HEK293 (cell line): ENCODE measurements at regions not wholly inside any gene's neighbourhood (a gene's known extent, or its start where the extent isn't known, plus 50 kb on each side); places are given as distances from the start of the nearest gene placed in this dataset.
A peak's percentile ranks its signal among the peaks of the same experiment; 100 is the strongest.

Source experiments
- CTCF ChIA-PET: fragments of 350-600 bp; formaldehyde crosslinking; extraction: SDS; loops from one replicate; lab custom pipeline; 2021; ENCODE audit warnings: antibody characterized with exemption; lab: Yijun Ruan, JAX
- POLR2A ChIA-PET: fragments of 300-600 bp; formaldehyde crosslinking; extraction: SDS; loops from one replicate; lab custom pipeline; 2020; ENCODE audit warnings: antibody characterized with exemption, inconsistent platforms; lab: Yijun Ruan, JAX
- H3K27ac ChIP-seq: fragments of 200-500 bp; sonication (Bioruptor generic); 2 replicates; pipeline ENCODE4 v1.5.1; 2014; ENCODE audit warnings: low read depth, low read length, control low read depth, inconsistent platforms; ENCODE audit errors: extremely low read depth
- H3K36me3 ChIP-seq, 2 experiments: fragments of 200-500 bp in 1 of 2; sonication (Bioruptor generic) in 1 of 2; 1 replicate in 1 of 2; 2 replicates in 1 of 2; pipeline ENCODE4 v1.5.1; 2014 to 2017; ENCODE audit warnings: inconsistent platforms in 2 of 2, low read length in 2 of 2; ENCODE audit not compliant: control insufficient read depth in 2 of 2, insufficient read depth in 1 of 2
- H3K4me1 ChIP-seq: fragments of 200-500 bp; sonication (Bioruptor generic); 2 replicates; pipeline ENCODE4 v1.5.1; 2014; ENCODE audit warnings: mild to moderate bottlenecking, low read length, inconsistent platforms; ENCODE audit not compliant: control insufficient read depth, insufficient read depth
- H3K4me3 ChIP-seq: 2 replicates; pipeline ENCODE4 v1.5.1; 2011; ENCODE audit warnings: low read depth, mild to moderate bottlenecking, control low read depth, low read length, moderate library complexity
- H3K9me3 ChIP-seq: fragments of 200-500 bp; sonication (Bioruptor generic); 2 replicates; pipeline ENCODE4 v1.5.1; 2014; ENCODE audit warnings: low read depth, low read length, inconsistent platforms; ENCODE audit not compliant: control insufficient read depth, insufficient read depth
- KLF16 ChIP-seq: fragments of 450-650 bp; formaldehyde crosslinking; IDR thresholded peaks from 2 replicates; pipeline ENCODE4 v1.5.1; 2017; ENCODE audit warnings: missing biosample characterization, missing genetic modification characterization
- PRDM1 ChIP-seq: fragments of 450-650 bp; formaldehyde crosslinking; IDR thresholded peaks from 2 replicates; pipeline ENCODE4; 2016; ENCODE audit warnings: missing biosample characterization, missing genetic modification characterization
- SP7 ChIP-seq: fragments of 450-650 bp; formaldehyde crosslinking; IDR thresholded peaks from 2 replicates; pipeline ENCODE4 v1.5.1; 2016; ENCODE audit warnings: missing biosample characterization, missing genetic modification characterization
- TCF7L2 ChIP-seq: IDR thresholded peaks from 2 replicates; pipeline ENCODE4 v1.6.1; 2011; ENCODE audit warnings: low read depth, mild to moderate bottlenecking, inconsistent platforms, low read length, moderate library complexity, borderline replicate concordance
- ZBTB7A ChIP-seq: fragments of 450-650 bp; formaldehyde crosslinking; IDR thresholded peaks from 2 replicates; pipeline ENCODE4 v1.5.1; 2016; ENCODE audit warnings: low read depth, missing biosample characterization, missing genetic modification characterization
- ZBTB8A ChIP-seq: fragments of 450-650 bp; formaldehyde crosslinking; IDR thresholded peaks from 2 replicates; pipeline ENCODE4 v1.5.1; 2016; ENCODE audit warnings: missing biosample characterization, missing genetic modification characterization
- ZNF132 ChIP-seq: fragments of 450-650 bp; formaldehyde crosslinking; IDR thresholded peaks from 2 replicates; pipeline ENCODE4 v1.5.1; 2017; ENCODE audit warnings: missing biosample characterization, missing genetic modification characterization, borderline replicate concordance
- ZNF146 ChIP-seq: fragments of 450-650 bp; formaldehyde crosslinking; IDR thresholded peaks from 2 replicates; pipeline ENCODE4 v1.5.1; 2016; ENCODE audit warnings: missing biosample characterization, missing genetic modification characterization
- ZNF184 ChIP-seq: fragments of 450-650 bp; IDR thresholded peaks from 2 replicates; pipeline ENCODE4 v1.5.1; 2018; ENCODE audit warnings: missing biosample characterization, mild to moderate bottlenecking, missing genetic modification characterization
- ZNF266 ChIP-seq: fragments of 450-650 bp; formaldehyde crosslinking; IDR thresholded peaks from 2 replicates; pipeline ENCODE4 v1.5.1; 2016; ENCODE audit warnings: missing biosample characterization, missing genetic modification characterization, low read depth
- ZNF335 ChIP-seq: fragments of 450-650 bp; formaldehyde crosslinking; conservative IDR thresholded peaks from 2 replicates; pipeline ENCODE4 v1.5.1; 2016; ENCODE audit warnings: missing biosample characterization, missing genetic modification characterization
- ZNF366 ChIP-seq: fragments of 450-650 bp; formaldehyde crosslinking; conservative IDR thresholded peaks from 2 replicates; pipeline ENCODE4 v1.5.1; 2016; ENCODE audit warnings: missing biosample characterization, missing genetic modification characterization
- ZNF426 ChIP-seq: fragments of 450-650 bp; formaldehyde crosslinking; IDR thresholded peaks from 2 replicates; pipeline ENCODE4 v1.5.1; 2017; ENCODE audit warnings: missing biosample characterization, missing genetic modification characterization, mild to moderate bottlenecking, inconsistent platforms, moderate library complexity
- ZNF501 ChIP-seq: fragments of 450-650 bp; formaldehyde crosslinking; IDR thresholded peaks from 2 replicates; pipeline ENCODE4 v1.5.1; 2016; ENCODE audit warnings: missing biosample characterization, missing genetic modification characterization
- ZNF514 ChIP-seq: fragments of 450-650 bp; formaldehyde crosslinking; IDR thresholded peaks from 2 replicates; pipeline ENCODE4 v1.5.1; 2016; ENCODE audit warnings: missing biosample characterization, missing genetic modification characterization
- ZNF558 ChIP-seq: fragments of 450-650 bp; formaldehyde crosslinking; IDR thresholded peaks from 2 replicates; pipeline ENCODE4 v1.5.1; 2016; ENCODE audit warnings: missing biosample characterization, missing genetic modification characterization
- ZNF623 ChIP-seq: fragments of 450-650 bp; formaldehyde crosslinking; IDR thresholded peaks from 2 replicates; pipeline ENCODE4 v1.5.1; 2016; ENCODE audit warnings: missing biosample characterization, missing genetic modification characterization
- ZNF654 ChIP-seq: fragments of 450-650 bp; formaldehyde crosslinking; IDR thresholded peaks from 2 replicates; pipeline ENCODE4 v1.5.1; 2016; ENCODE audit warnings: low read depth, missing biosample characterization, missing genetic modification characterization
- ZNF837 ChIP-seq: fragments of 450-650 bp; formaldehyde crosslinking; IDR thresholded peaks from 2 replicates; pipeline ENCODE4 v1.5.1; 2016; ENCODE audit warnings: missing biosample characterization, missing genetic modification characterization
- ZNF843 ChIP-seq: fragments of 450-650 bp; formaldehyde crosslinking; IDR thresholded peaks from 2 replicates; pipeline ENCODE4 v1.5.1; 2016; ENCODE audit warnings: missing biosample characterization, missing genetic modification characterization
- TF ChIP-seq, protein P1 (sequence below): fragments of 450-650 bp; formaldehyde crosslinking; IDR thresholded peaks from 2 replicates; pipeline ENCODE4 v1.5.1; 2017; ENCODE audit warnings: missing biosample characterization, missing genetic modification characterization

DNA sequence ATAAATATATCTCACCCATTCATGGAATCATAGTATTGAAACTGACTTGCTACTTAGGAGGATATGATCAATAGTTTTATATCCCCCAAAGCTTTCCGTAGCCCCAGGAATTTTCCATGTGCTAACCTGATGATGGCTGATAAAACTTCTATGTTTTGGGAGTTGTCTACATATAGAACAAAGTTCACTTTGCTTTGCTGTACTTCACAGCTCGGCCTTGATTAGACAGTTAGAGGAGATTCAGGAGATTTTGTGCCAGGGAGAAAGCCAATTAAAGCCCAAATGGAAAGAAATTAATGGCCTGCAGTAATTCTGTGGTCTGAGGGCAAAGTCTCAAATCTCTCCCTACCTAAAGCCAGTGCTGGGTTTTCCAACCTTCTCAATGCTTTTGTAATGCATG, 114.9 kb upstream of the SLC34A2 start:
- Histone ChIP-seq H3K4me1 (no peaks in the 10 kb centered on the region), H3K27ac (no peak overlapping the region), H3K9me3 (no peaks in the 10 kb centered on the region), H3K4me3 (no peak overlapping the region), H3K36me3 (no peaks in the 10 kb centered on the region)
- TF ChIP-seq KLF16 (tag by site-specific recombination) (no peak), ZNF843 (no peak), ZNF146 (tag by site-specific recombination) (no peak)
- ChIA-PET POLR2A (no interaction called here), CTCF (no interaction called here)

- POLR2A ChIA-PET = no interaction called here
These were observed 108.3 kb upstream of the SLC34A2 start for GRCh38 chr4:25547343-25547742.

GRCh38 chr4:25549413-25549812, 106.2 kb upstream of the SLC34A2 start:
- ChIA-PET CTCF (interaction anchor here (0.8 kb wide), 1 partner anchor 168 kb away, joined by 3 read pairs; no protein-coding TSS in a partner anchor), POLR2A (no interaction called here)
- Histone ChIP-seq H3K36me3 (no peaks in the 10 kb centered on the region), H3K9me3 (no peaks in the 10 kb centered on the region), H3K27ac (no peak overlapping the region), H3K4me3 (no peak overlapping the region), H3K4me1 (no peaks in the 10 kb centered on the region)
- peak; percentile 94 for TF ChIP-seq ZNF184
- no peak for TF ChIP-seq ZNF837 (tag by site-specific recombination)

More at GRCh38 chr4:25547343-25547742, 108.3 kb upstream of the SLC34A2 start:
- Histone ChIP-seq H3K4me1 (no peaks in the 10 kb centered on the region), H3K9me3 (no peaks in the 10 kb centered on the region), H3K4me3 (no peak overlapping the region), H3K36me3 (no peaks in the 10 kb centered on the region), H3K27ac (no peak overlapping the region)
- CTCF ChIA-PET = no interaction called here
- TF ChIP-seq ZNF654 (tag by site-specific recombination) (no peak), ZNF501 (tag by site-specific recombination) (no peak), ZBTB8A (tag by site-specific recombination) (no peak), ZNF335 (no peak), ZNF132 (tag by site-specific recombination) (no peak), ZNF514 (tag by site-specific recombination) (no peak), ZNF558 (tag by site-specific recombination) (no peak), ZNF266 (tag by site-specific recombination) (no peak), ZNF426 (no peak)
- TF ChIP-seq, protein P1, sequence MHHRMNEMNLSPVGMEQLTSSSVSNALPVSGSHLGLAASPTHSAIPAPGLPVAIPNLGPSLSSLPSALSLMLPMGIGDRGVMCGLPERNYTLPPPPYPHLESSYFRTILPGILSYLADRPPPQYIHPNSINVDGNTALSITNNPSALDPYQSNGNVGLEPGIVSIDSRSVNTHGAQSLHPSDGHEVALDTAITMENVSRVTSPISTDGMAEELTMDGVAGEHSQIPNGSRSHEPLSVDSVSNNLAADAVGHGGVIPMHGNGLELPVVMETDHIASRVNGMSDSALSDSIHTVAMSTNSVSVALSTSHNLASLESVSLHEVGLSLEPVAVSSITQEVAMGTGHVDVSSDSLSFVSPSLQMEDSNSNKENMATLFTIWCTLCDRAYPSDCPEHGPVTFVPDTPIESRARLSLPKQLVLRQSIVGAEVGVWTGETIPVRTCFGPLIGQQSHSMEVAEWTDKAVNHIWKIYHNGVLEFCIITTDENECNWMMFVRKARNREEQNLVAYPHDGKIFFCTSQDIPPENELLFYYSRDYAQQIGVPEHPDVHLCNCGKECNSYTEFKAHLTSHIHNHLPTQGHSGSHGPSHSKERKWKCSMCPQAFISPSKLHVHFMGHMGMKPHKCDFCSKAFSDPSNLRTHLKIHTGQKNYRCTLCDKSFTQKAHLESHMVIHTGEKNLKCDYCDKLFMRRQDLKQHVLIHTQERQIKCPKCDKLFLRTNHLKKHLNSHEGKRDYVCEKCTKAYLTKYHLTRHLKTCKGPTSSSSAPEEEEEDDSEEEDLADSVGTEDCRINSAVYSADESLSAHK (tag by site-specific recombination) = no peak

GRCh38 chr4:25550376-25551030, 105.1 kb upstream of the SLC34A2 start:
- H3K9me3 ChIP-seq = no peaks in the 10 kb centered on the region
- no peaks in the 10 kb centered on the region for H3K36me3 ChIP-seq
- POLR2A ChIA-PET = no interaction called here
- CTCF ChIA-PET = no interaction called here
- H3K4me1 ChIP-seq = no peaks in the 10 kb centered on the region
- TF ChIP-seq TCF7L2 = no peak
- TF ChIP-seq SP7 (tag by site-specific recombination) = peak; percentile 40; the same call in 1 of the 2 replicates
- no peak for TF ChIP-seq PRDM1 (tag by site-specific recombination)
- TF ChIP-seq ZNF623 = 0 out of 2 replicates have a peak, but pooled peaks have one; percentile 27
- TF ChIP-seq ZNF366 (tag by site-specific recombination) = no peak
- no peak for TF ChIP-seq ZBTB7A
- no peak overlapping the region for H3K4me3 ChIP-seq
- H3K27ac ChIP-seq = no peak overlapping the region
